GM12873 (cell line): ENCODE measurements at regions not wholly inside any gene's neighbourhood (a gene's known extent, or its start where the extent isn't known, plus 50 kb on each side); places are given as distances from the start of the nearest gene placed in this dataset.

Source experiments
- TF ChIP-seq, protein P1 (sequence below): IDR thresholded peaks from 2 replicates; pipeline ENCODE4 v1.5.1; 2012; ENCODE audit warnings: low read depth, mild to moderate bottlenecking, moderate library complexity, low read length, control low read depth; ENCODE audit not compliant: insufficient read depth; ENCODE audit errors: missing control alignments

DNA sequence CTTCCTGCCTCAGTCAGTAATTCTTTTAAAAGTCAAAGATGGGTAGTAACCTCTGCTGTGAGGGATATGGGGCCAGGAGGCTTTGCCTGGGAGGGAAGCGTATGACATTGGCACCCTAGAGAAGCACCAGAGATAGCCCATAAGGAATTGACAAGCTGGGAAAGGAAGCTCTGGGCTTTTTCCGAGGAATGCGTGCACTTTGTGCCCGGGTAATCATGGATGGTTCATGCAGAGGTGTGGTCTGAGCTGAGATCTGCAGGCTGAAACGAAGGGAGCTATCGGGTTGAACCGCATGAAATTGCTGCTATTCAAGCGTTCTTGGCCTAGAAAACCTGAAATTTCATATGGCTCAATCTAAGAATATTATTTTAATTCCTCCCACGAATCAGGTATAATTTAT, 127.7 kb upstream of the TLE3 start:
- TF ChIP-seq, protein P1, sequence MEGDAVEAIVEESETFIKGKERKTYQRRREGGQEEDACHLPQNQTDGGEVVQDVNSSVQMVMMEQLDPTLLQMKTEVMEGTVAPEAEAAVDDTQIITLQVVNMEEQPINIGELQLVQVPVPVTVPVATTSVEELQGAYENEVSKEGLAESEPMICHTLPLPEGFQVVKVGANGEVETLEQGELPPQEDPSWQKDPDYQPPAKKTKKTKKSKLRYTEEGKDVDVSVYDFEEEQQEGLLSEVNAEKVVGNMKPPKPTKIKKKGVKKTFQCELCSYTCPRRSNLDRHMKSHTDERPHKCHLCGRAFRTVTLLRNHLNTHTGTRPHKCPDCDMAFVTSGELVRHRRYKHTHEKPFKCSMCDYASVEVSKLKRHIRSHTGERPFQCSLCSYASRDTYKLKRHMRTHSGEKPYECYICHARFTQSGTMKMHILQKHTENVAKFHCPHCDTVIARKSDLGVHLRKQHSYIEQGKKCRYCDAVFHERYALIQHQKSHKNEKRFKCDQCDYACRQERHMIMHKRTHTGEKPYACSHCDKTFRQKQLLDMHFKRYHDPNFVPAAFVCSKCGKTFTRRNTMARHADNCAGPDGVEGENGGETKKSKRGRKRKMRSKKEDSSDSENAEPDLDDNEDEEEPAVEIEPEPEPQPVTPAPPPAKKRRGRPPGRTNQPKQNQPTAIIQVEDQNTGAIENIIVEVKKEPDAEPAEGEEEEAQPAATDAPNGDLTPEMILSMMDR = no peak

DNA sequence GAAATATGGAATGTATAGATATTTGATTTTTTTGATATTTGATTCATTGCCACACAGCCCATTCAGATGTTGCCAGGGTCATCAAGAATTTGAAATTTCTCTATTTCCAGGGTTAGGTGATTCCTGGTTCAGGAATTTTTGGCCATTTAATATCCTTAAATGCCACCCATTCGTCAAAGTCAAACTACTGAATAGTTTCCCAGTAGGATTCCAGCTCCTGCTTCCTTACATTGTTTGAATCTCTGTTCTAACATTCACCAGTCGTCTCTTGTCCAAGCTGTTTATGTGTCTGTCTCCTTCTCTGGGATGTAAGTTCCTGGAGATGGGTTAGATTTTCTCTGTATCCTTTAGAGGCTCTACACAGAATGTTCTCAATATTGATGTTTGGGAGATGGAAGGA, 124.9 kb upstream of the TLE3 start:
- TF ChIP-seq, protein P1 = no peak

DNA sequence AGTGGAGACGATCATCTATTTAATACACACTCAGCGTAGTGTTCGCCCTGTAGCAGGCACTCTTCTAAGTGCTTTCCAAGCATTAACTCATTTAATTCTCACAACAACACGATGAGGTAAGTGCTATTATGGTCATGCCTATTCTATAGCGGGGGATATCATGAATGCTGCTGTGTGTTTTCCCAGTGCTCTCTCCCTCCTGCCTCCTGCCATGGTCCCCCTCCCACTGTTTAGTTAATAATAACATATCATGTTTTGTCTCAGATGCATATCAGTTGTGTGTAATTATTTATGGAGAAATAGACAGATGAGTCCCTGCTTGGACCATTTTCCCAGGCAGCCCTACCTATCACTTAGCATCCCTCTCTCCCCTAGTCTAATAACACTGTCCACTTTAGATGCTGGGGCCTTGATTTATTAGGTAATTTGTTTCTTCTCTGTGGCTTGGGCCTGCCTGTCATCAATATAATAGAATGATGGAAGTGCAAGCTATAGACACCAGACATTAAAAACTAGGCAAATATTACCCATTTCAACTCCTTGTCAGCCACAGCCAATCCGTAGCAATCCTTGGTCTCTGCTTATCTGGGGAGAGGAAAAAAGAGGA, 122.9 kb upstream of the TLE3 start:
- TF ChIP-seq, protein P1 = no peak

DNA sequence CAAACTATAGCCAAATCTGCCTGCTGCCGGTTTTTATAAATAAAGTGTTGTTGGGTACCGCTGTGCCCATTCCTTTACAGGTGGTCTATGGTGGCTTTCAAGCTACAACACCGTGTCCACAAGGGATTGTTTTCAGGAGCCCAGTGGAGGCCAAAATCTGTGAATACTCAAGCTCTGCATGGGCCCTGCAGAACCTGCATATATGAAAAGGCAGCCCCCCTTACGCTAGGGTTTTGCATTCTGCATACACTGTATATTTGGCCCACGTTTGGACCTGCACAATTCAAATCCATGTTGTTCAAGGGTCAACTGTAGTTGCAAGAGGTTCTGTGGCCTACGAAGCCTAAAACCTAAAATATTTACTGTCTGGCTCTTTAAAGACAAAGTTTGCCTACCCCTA, 122.2 kb upstream of the TLE3 start:
- TF ChIP-seq, protein P1 = no peak

DNA sequence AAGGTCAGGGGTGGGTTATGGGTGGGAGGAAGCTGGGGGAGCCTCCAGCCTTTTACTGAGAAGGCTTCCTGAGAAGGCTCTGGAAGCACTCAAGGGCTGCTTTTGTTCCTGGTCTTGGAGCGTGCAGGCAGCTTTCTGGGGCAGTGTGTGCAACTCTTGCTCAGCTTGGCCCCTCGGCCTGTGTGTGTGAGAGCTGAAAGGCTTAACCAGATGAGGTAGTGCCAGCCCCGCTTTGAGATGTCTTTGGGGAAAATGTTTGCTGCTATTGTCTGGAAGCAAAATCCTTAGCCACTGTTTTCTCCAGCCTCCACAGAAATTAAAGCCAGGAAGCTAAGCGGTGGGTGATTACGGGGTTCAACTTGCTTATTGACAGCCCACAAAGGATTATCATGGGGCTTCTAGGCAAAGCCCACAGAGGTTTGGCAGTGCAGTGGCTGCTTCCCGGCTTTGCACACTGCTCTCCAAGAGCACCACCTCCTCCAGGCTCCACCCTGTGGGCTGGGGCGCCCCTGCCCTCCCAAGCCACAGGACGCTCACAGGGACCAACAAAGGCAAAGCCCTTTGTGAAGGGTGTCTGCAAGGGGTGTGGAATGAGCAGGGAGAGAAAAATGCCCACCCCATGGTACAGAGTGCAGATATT, 121.7 kb upstream of the TLE3 start:
- TF ChIP-seq, protein P1 = no peak

DNA sequence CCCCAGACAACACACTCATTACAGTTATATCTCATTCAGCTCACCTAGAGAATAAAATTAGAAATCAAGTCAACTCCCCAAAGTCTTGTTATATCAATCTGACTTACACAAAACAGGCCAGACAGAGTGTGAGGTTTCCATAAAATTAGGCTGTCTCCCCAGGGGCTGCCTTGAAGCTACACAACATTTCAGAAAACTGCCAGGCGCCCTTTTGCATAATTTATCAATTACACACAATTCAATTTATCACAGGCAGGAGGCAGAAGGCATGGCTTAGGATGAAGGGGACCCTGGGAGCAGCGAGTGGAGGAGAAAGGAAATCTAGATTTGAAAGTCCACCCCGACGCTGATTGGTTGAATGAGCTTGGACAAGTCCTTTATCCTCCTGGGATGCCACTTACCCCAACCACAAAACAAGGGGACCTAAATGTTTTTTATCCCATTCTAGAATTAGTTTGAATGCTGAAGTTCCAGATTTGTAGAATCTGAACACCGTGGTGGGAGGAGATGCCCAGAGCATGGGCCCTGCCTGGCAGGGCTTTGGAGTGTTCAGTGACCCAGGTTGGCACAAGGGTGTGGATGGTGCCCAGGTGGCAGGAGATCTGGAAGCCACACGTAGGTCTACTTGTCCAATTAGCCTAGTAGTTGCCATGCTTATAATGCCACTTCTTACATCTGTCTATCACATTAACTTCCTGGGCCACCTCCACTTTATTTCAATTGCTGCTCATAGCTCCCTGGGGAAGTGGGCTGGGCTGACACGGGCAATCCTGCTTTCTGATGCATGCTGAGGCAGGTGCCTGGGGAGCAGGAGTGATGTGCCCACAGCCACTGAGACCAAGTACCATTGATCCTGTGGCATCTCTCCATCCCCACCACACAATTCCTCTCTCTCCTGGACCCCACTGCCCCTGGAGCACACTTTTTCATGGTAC, 119.8 kb upstream of the TLE3 start:
- TF ChIP-seq, protein P1 = no peak

DNA sequence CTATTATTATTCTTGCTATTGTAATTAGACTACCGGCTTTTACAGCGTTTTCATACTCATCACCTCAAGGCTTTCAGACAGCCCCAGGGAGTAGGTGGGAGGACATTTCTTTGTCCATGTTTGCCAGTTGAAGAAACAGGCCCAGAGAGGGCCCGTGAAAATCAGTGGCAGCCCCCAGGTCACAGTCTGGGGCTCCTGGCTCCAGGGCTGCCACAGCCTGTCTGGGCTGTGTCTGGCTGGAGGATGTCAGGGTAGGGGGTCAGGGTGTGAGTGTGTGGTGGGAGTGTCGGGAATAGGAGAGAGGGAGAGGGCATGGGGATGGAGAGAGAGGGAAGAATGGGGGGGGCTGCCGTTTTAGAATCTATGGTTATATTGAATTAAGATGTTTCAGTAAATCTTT, 118.2 kb upstream of the TLE3 start:
- TF ChIP-seq, protein P1 = no peak
